WTC11 (cell line): ENCODE measurements at regions not wholly inside any gene's neighbourhood (a gene's known extent, or its start where the extent isn't known, plus 50 kb on each side); places are given as distances from the start of the nearest gene placed in this dataset.

Experiments
- ATF3 ChIP-seq: sonication (generic); formaldehyde crosslinking; conservative IDR thresholded peaks from 2 replicates; pipeline ENCODE4 v1.8.1; 2022; ENCODE audit warnings: mild to moderate bottlenecking, missing genetic modification reagents
- CTCF ChIP-seq: fragments of 200-600 bp; IDR thresholded peaks from 2 replicates; pipeline ENCODE4 v1.8.0; 2022; ENCODE audit warnings: antibody characterized with exemption
- SMAD4 ChIP-seq: sonication (generic); formaldehyde crosslinking; IDR thresholded peaks from 2 replicates; pipeline ENCODE4 v1.8.0; 2022; ENCODE audit warnings: mild to moderate bottlenecking, missing genetic modification reagents

GRCh38 chr12:58321414-58321813, 380.0 kb downstream of the ATP23 start:
- TF ChIP-seq SMAD4 (CRISPR knock-in tag): no peak
- no peak for TF ChIP-seq ATF3 (CRISPR knock-in tag)
- TF ChIP-seq CTCF: no peak
